GM21360 (cell line): ENCODE measurements at regions not wholly inside any gene's neighbourhood (a gene's known extent, or its start where the extent isn't known, plus 50 kb on each side); places are given as distances from the start of the nearest gene placed in this dataset.
"Not testable (repeated sequence)": the region's sequence is repeated elsewhere in the genome, so short reads cannot be mapped to it uniquely, and the experiment has no call there.

Experiments
- ATAC-seq: cut with Tn5 transposase; IDR thresholded peaks from one replicate; pipeline ENCODE4 v1.9.1; 2021; ENCODE audit warnings: mild to moderate bottlenecking, moderate library complexity; ENCODE audit not compliant: unreplicated experiment

DNA sequence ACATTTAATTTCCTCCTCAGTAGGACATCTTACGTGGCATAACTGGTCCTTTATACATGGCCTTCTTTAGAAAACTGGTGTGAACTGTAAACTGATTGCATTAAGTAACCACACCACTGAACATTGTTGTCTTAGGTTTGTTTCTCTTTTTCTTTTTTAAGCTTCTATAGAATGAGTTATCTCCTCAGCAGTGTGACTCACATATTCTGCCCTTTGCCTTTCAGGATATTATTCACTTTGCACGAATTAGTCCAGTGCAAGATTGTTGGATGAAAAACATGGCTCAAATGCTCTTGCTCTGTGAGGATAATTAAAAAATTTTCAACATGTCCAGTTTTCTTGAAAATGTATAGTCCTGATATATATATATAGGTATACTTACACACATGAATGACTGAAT, 147.6 kb downstream of the KBTBD8 start:
- no peak for ATAC-seq

DNA sequence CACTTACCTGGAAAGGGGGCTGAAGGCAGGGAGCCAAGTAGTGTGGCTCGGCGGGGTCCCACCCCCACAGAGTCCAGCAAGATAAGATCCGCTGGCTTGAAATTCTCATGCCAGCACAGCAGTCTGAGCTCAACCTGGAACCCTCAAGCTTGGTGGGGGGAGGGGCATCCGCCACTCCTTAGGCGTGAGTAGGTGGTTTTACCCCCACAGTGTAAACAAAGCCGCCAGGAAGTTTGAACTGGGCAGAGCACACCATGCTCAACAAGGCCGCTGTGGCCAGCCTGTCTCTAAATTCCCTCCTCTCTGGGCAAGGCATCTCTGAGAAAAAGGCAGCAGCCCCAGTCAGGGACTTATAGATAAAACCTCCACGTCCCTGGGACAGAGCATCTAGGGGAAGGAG, 156.3 kb downstream of the KBTBD8 start:
- ATAC-seq: no peak

DNA sequence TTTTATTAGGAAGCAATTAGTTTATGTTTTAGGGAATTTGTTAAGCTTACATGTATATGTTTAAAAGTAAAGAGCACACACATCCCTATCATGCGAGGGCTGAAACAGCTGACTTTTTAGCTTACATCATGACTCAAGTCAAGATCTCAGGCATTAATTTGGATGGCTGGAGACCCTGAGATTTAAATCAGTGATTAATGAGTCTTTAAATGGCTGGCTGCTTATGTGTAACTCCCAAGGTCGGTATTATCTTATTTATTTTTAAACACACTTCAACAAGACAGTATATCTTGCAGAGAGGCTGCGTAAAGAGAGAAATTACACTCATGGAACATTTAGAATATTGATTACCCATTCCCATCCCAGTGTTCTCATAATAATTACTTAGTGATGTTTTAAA, 169.4 kb downstream of the KBTBD8 start:
- ATAC-seq: no peak

DNA sequence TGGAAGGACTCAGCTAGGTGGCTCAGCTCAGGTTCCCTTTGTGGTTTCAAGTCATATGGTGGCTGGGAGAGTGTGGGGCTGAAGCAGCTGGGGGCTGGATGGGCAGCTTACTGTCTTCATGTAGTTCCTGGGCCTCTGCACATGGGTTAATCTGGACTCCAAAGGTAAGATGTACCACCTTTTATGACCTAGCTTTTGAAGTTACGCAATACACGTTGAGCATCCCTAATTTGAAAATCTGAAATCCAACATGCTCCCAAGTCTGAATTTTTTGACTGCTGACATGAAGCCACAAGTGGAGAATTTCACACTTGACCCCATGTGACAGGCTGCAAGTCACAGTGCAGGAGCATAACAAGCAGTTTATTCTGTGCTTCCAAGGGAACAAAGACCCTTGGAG, 173.7 kb downstream of the KBTBD8 start:
- ATAC-seq: no peak

DNA sequence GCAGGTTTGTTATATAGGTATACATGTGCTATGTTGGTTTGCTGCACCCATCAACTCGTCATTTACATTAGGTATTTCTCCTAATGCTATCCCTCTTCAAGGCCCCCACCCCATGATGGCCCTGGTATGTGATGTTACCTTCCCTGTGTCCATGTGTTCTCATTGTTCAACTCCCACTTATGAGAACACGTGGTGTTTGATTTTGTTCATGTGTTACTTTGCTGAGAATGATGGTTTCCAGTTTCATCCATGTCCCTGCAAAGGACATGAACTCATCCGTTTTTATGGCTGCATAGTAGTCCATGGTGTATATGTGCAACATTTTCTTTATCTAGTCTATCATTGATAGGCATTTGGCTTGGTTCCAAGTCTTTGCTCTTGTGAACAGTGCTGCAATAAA, 175.0 kb downstream of the KBTBD8 start:
- not testable (repeated sequence) for ATAC-seq

DNA sequence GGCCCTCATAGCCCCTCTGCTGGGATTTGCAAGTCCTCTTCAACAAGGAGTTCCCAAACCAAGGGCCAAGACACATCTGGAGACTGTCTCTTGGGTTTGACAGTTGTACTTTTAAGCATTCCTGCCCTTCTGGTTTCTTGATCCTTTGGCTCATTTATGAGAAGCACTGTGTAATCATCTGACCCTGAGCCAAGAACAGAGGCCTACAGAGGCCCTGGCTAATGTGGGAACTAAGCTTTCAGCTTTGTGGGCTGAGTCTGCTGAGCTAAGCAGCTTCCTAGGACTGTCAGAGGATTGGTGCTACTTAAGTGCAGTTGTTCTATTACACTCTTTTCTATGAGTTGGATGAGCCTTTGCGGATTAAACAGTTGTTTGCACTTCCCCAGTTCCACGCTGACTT, 178.3 kb downstream of the KBTBD8 start:
- no peak for ATAC-seq

DNA sequence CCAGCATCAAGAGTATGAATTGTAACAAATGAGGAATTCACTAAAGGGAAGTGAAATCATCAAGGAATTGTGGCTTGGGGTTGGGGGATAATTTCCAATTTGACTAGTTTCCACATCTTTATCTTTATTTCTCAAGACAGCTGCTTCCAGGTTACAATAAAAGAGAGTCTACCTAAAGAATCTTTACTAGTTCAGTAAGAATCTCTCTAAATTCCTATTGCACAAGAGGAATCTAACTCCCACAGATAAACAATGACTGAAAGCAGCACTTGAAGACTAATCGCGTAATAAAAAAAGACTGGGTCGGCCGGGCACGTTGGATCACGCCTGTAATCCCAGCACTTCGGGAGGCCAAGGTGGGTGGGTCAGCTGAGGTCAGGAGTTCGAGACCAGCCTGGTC, 194.4 kb downstream of the KBTBD8 start:
- ATAC-seq: no peak

DNA sequence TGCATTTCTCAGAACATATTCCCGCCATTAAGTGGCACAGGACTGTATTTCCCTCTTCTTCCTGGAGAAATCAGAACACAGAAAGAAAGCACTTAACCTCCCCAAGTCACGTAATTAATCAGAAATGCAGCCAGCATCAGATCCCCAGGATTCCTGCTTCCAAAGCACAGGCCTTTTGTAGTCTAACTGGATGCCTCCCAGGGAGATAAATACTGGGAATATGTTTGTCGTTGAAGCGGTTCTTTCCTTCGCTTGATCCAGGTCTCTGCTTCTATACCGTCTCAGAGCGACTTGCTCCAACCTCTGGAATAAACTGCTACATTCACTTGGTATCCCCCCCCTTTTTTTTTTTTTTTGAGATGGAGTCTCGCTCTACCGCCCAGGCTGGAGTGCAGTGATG, 198.6 kb downstream of the KBTBD8 start:
- ATAC-seq: no peak

DNA sequence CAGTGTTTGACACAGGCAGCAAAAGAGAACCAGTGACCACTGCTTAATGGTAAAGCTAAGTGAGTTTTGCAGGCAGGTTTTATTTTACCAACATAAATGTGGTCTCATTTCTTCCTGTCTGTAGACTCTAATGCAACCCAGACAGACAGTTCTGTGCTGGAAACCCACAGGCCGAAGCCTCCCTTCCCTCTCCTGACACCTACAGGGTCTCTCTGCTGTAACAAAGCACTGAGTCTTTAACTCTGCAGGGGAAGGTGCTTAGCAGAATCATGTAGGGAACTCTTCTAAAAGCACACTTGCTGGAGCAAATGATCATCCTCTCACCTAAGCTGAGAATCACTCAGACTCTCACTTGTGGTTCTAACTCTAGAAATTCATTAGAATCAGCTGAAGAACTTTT, 200.3 kb downstream of the KBTBD8 start:
- ATAC-seq: no peak

DNA sequence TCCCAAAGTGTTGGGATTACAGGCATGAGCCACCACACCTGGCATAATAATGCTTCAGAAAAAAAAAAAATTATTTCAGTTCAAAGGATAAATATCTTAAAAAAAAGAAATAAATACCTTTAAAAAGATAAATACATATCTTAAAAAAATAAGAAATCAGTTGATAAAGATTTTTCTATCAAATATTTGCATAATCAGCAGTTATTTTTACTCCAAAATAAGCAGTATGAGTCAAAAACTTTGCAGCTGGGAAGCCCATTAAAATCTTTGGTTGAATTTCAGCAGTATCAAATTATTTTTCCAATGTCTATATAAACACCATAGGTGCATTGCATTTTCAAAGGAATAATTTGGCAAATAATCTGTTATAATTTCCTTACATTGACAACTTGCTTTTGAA, 202.5 kb downstream of the KBTBD8 start:
- no peak for ATAC-seq

DNA sequence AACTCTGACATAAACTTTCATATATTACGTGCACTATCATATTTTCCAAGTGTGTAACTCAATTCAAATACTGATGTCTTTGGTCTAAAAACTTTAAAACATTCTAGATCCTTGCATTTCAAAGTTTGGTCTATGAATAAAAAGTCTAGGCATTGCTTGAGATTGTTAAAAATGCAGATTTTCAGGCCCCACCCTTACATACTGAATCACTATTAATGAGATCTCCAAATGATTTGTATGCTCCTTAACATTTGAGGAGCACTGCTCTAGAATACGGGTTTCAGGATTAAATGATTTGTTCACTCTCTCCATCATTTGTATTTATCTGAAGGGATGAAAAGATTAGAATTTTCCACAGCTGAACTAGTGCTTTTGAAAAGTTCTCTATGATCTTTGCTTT, 202.9 kb downstream of the KBTBD8 start:
- ATAC-seq: no peak

DNA sequence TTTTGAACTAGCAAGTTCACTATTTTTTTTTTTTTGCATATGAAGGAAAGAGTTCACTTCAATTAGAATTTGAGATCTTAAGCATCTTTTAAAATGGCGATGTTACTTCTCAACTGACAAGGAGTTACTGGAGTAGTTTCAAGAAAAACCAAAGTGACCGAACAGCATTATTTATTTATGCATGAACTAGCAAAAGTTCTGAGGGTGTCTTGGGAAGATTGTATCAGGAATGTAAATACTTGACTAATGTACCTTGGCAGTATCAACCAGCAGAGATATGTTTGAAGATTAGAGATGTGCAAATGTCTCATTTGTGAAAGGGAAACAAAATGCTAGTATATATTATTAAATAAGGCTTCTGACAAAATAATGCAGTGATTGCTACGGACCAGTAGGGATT, 203.9 kb downstream of the KBTBD8 start:
- ATAC-seq: no peak

DNA sequence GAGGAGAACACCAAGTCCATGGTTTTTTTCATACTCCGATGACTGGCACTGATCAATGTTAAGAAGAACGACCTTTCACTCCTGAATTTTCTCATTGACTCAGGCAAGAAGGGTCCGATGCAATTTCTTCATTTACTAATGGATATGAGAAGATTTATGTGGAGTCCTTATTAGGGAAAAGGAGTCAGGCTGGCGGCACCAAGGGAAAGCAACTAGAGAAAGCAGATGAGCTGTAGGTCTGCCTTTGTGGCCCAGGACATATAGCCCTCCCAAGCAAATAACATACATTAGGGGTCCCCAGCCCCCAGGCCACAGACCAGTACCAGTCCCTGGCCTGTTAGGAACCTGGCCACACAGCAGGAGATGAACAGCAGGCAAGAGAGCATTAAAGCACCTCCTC, 206.8 kb downstream of the KBTBD8 start:
- ATAC-seq: no peak

DNA sequence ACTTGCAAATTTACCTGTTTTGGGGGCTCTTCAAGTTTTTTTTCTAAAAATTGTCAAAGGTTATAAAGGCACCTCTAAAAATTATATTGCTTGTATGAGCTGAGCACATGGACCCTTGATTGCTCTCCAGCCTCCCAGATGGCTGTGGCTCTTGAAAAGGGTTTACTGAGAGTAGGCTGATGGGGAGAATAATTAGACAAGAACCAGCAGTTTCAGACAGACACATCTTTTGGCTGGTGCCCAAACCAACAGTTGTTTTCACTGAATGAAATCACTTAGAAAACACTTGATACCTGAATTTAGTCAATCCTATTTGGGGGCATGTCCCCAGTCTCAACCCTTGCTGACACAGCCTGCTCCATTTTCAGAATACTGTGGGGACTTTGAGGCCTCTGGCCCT, 217.6 kb downstream of the KBTBD8 start:
- no peak for ATAC-seq

DNA sequence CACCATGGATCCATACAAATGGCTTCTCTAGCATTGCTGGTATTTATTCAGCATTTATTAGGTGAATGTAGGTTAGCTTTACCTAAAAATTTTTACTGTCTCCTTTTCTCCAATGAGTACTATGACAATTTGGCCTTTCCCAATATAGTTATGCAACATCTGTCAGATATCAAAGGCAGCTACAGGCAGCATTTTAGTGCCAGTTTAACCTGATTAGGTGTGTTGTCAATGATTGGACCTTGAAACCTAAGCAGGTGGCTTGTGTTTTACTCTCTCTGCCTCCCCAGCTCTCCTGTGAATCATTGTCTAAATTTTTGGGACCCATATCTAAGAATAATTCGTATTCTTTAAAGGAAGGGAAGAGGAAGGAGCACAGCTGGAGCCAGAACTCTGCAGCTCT, 228.9 kb downstream of the KBTBD8 start:
- no peak for ATAC-seq

DNA sequence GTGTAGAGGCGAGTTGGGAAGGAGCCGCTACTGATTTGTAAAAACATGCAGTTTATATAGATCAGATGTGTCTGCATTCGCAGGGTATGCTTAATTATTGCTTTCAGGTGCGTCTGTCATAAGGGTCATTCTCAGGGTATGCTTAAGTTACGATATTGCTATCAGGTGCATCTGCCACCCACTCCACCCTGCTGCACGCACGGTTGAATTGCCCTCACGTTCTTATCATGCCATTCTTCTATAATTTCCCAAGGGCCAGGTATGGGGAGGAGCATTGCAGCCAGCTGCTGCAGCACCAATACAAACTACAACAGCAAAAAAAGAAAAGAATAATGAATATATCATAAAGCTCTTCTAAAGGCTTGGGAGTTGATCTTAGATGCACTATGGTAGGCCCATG, 230.0 kb downstream of the KBTBD8 start:
- no peak for ATAC-seq

DNA sequence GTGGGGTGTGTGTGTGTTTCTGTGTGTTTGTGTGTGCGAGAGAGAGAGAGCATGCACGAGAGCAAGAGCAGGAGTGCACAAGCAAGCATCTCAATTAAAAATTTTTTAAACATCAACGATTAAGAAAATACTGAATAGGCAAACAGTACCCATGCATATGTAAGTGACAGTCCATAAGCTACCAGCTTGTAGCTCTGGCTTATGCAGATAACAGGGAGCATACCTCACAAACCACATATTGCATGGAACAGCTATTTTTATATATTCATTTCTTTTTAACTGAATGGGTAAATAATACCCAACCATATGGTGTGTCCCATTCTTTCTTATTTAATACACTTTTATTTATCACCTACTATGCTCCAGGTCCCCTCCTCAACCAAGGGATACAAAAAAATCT, 234.5 kb downstream of the KBTBD8 start:
- no peak for ATAC-seq

DNA sequence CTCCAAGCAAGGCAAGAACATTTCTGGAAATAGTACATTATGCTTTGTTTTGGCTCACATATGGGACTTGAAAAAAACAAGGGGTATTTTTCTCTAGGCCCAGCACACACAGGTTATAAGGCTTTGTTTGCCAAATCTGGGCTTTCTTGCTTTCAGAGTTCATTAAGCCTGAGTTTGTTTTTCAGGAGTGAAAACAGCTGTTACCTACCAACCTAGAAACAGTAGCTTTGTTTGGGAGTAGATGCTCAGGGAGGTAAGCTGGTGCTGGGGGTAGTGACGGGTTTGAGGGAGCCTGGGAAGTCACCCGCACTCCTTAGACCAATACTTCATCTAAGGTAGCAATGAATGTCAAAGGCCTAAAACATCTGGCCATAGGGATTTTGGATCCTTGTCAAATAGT, 241.2 kb downstream of the KBTBD8 start:
- no peak for ATAC-seq

DNA sequence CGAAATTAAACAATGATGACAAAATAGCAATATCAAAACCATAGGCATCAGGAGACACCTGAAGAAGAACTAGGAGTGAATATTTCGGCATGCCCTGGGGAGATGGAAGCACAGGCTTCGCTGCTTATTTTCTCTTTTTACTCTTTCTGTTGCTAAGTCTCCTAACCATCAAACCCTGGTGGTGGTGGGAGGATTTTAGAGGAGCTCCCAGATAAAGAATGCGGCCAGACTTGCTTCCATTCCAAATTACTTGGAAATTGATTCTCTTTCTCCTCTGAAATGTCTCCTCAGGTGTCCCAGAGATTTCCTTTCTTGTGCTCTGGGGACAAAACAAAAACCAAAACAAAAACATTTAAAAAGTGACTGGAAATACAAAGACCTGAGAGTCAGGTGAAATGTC, 243.0 kb downstream of the KBTBD8 start:
- no peak for ATAC-seq

DNA sequence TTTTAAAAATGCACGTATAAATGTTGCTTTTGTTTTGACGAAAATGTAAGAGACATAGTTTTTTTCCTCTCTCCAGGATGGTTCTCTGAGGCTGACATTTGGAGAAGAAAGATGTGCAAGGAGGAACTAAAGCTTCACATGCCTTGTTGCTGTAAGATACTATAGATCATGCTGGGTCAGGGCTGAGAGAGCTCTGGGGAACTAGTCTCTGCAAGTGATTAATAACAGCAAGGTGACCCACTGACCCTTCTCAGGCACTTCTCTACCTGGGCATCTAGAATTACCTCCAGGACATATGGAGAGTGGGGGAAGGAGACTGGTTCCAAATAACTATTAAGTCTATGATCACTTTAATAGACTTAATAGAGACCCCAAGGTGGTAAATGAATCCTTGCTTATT, 246.0 kb downstream of the KBTBD8 start:
- ATAC-seq: no peak

DNA sequence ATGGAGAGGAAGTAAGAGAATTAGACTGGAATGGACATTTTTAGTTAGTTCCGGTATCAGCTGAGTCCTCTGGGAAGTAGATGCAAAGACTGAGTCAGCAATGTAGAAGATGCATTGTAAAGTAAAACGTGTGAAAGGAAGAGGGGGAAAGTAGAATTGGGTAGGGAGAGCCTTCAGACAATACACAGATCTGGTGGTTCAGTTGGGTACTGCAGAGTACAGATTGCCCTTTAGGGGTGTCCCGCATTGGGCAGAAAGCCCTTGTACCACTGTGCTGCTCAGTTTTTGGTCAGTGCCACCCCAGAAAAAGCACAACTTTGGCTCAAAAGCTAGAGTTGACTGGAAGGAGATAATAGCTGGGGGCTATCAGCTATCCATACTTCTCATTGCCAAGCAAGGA, 247.4 kb downstream of the KBTBD8 start:
- ATAC-seq: no peak

DNA sequence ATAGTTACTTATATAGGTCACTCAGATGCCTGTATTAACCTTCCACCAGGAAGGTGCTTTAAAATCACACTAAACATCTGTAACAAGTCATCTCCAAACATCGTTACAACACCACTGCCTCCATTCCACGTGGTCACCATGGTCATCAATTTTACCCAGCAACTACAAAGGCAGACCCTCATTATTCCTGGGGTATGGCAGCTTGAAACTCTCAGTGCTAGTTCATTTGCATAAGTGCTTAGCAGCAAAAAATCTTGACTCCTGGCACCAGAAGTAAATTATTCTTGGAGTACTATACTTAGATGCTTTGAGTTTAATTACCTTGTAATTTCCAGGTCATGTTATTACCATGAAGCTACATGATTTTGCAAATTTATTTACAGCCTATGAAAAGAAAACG, 250.6 kb downstream of the KBTBD8 start:
- ATAC-seq: no peak

DNA sequence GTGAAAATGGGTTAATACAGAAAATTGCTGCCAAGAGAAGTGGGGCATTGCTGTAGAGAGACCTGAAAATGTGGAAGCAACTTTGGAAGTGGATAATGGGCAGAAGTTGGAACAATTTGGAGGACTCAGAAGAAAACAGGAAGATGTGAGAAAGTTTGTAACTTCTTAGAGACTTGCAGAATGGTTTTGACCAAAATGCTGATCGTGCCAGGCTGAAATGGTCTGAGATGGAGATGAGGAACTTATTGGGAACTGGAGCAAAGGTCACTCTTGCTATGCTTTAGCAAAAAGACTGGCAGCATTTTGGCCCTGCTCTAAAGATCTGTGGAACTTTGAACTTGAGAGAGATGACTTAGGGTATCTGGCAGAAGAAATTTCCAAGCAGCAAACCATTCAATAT, 254.8 kb downstream of the KBTBD8 start:
- not testable (repeated sequence) for ATAC-seq

DNA sequence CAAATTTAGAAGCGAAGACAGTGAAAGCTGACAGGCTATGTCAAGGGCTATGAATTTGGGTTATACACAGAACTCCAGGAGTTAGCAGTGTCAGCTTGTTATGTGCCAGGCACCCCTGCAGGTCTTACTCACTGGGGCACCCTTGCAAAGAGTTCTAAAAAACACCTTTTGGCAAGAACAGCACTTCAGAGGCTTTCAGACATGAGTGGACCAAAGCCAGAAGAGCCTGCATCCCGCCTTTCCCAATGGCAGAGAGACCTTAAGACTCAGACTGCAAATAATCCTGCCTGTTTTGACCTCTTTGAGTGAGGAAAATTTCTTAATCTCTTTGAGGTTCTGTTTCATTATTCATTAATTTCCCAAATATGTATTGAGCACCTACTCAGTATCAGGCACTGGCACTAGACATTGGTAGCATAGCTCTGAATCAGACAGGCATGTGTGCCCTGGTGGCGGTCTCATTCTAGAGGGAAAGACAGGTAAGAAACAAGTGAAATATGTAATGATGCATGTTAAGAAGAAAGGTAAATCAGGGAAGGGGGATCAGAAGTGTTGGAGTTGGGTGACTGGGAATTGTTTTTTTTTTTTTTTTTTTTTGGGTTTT, 280.0 kb downstream of the KBTBD8 start:
- no peak for ATAC-seq
